Amniotic epithelial cell (primary cell): ENCODE measurements at regions not wholly inside any gene's neighbourhood (a gene's known extent, or its start where the extent isn't known, plus 50 kb on each side); places are given as distances from the start of the nearest gene placed in this dataset.

Experiments used
- DNase-seq: peaks from one replicate; pipeline ENCODE4 v3.0.0-alpha.2; 2010; ENCODE audit warnings: low read depth

GRCh38 chr10:31754803-31755624 is 173.6 kb downstream of the ARHGAP12 start:
- no peak for DNase-seq

- DNase-seq = no peak
These were observed 174.9 kb downstream of the ARHGAP12 start for GRCh38 chr10:31753681-31754080.

GRCh38 chr10:31752170-31752569 is 176.5 kb downstream of the ARHGAP12 start:
- DNase-seq = no peak

GRCh38 chr10:31751738-31752080 is 176.9 kb downstream of the ARHGAP12 start:
- no peak for DNase-seq

- DNase-seq = no peak
These were observed 177.4 kb downstream of the ARHGAP12 start for GRCh38 chr10:31751051-31751737.

- no peak for DNase-seq
These were observed 178.4 kb downstream of the ARHGAP12 start for GRCh38 chr10:31749981-31750840.

GRCh38 chr10:31749301-31749700 is 179.3 kb downstream of the ARHGAP12 start:
- no peak for DNase-seq

- DNase-seq = peak; percentile 84
These were observed 182.8 kb downstream of the ARHGAP12 start for GRCh38 chr10:31745612-31746376.

GRCh38 chr10:31744025-31744424 is 184.6 kb downstream of the ARHGAP12 start:
- DNase-seq = no peak

- no peak for DNase-seq
These were observed 186.4 kb downstream of the ARHGAP12 start for GRCh38 chr10:31742255-31742654.

- DNase-seq = no peak
These were observed 187.2 kb downstream of the ARHGAP12 start for GRCh38 chr10:31741473-31741872.

- DNase-seq = no peak
These were observed 188.9 kb downstream of the ARHGAP12 start for GRCh38 chr10:31739711-31740110.

GRCh38 chr10:31739146-31739545 is 189.5 kb downstream of the ARHGAP12 start:
- no peak for DNase-seq

- DNase-seq = no peak
These were observed 196.9 kb downstream of the ARHGAP12 start for GRCh38 chr10:31731711-31732110.

GRCh38 chr10:31730776-31731175 is 197.9 kb downstream of the ARHGAP12 start:
- DNase-seq = no peak

- DNase-seq = no peak
These were observed 199.9 kb downstream of the ARHGAP12 start for GRCh38 chr10:31728698-31729224.

- no peak for DNase-seq
These were observed 203.2 kb downstream of the ARHGAP12 start for GRCh38 chr10:31725436-31725835.

GRCh38 chr10:31724296-31724695 is 204.3 kb downstream of the ARHGAP12 start:
- no peak for DNase-seq

GRCh38 chr10:31723106-31723750 is 205.4 kb downstream of the ARHGAP12 start:
- peak; percentile 21 for DNase-seq

GRCh38 chr10:31721096-31721495 is 207.5 kb downstream of the ARHGAP12 start:
- DNase-seq = no peak

GRCh38 chr10:31720546-31720945 is 208.1 kb downstream of the ARHGAP12 start:
- no peak for DNase-seq
